ENCODE measurements at regions not wholly inside any gene's neighbourhood (a gene's known extent, or its start where the extent isn't known, plus 50 kb on each side); places are given as distances from the start of the nearest gene placed in this dataset.

- TF ChIP-seq, protein P1, sequence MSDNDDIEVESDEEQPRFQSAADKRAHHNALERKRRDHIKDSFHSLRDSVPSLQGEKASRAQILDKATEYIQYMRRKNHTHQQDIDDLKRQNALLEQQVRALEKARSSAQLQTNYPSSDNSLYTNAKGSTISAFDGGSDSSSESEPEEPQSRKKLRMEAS (IDR thresholded peaks at IDR 0.05), result no peak
- TF ChIP-seq, protein P2, sequence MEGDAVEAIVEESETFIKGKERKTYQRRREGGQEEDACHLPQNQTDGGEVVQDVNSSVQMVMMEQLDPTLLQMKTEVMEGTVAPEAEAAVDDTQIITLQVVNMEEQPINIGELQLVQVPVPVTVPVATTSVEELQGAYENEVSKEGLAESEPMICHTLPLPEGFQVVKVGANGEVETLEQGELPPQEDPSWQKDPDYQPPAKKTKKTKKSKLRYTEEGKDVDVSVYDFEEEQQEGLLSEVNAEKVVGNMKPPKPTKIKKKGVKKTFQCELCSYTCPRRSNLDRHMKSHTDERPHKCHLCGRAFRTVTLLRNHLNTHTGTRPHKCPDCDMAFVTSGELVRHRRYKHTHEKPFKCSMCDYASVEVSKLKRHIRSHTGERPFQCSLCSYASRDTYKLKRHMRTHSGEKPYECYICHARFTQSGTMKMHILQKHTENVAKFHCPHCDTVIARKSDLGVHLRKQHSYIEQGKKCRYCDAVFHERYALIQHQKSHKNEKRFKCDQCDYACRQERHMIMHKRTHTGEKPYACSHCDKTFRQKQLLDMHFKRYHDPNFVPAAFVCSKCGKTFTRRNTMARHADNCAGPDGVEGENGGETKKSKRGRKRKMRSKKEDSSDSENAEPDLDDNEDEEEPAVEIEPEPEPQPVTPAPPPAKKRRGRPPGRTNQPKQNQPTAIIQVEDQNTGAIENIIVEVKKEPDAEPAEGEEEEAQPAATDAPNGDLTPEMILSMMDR (IDR thresholded peaks at IDR 0.05; ENCODE audit: low read depth, low read length, missing input control), result no peak
- TF ChIP-seq TAF1 (conservative IDR thresholded peaks at IDR 0.05), result no peak
Measured at GRCh38 chr6:113584767-113585166, 272.4 kb upstream of the MARCKS start.
